Esophagus muscularis mucosa (tissue), 3 donors: ENCODE measurements at regions not wholly inside any gene's neighbourhood (a gene's known extent, or its start where the extent isn't known, plus 50 kb on each side); places are given as distances from the start of the nearest gene placed in this dataset.

Source experiments
- CTCF ChIP-seq, 3 experiments: fragments of 200-600 bp in 2 of 3; fragments of 450-650 bp in 1 of 3; sonication (generic) in 2 of 3; IDR thresholded peaks; one replicate each; pipeline ENCODE4 v1.5.1; 2017 to 2019; ENCODE audit warnings: antibody characterized with exemption in 3 of 3, mild to moderate bottlenecking in 2 of 3, moderate library complexity in 1 of 3
- POLR2AphosphoS5 ChIP-seq, 2 donors: sonication (generic); formaldehyde crosslinking; IDR thresholded peaks; one replicate each; pipeline ENCODE4 v1.6.1; 2017; ENCODE audit warnings: antibody characterized with exemption in 2 of 2

GRCh38 chr6:15993716-15994228 lies 135.1 kb upstream of the MYLIP start:
- TF ChIP-seq POLR2AphosphoS5 (IDR thresholded peaks at IDR 0.05) = no peak
- no peak for TF ChIP-seq CTCF (IDR thresholded peaks at IDR 0.05)
